Stomach (tissue), 4 donors: ENCODE measurements at regions not wholly inside any gene's neighbourhood (a gene's known extent, or its start where the extent isn't known, plus 50 kb on each side); places are given as distances from the start of the nearest gene placed in this dataset.

Experiments
- POLR2A ChIP-seq, 4 donors: fragments of 450-650 bp; IDR thresholded peaks; one replicate each; pipeline ENCODE4 v1.6.1; 2016; ENCODE audit warnings: antibody characterized with exemption in 4 of 4, control low read depth in 2 of 4, mild to moderate bottlenecking in 1 of 4, moderate library complexity in 1 of 4
- TF ChIP-seq, protein P1 (sequence below), 7 experiments: fragments of 450-650 bp in 4 of 7; fragments of 200-600 bp in 3 of 7; sonication (generic) in 3 of 7; IDR thresholded peaks; one replicate each; pipeline ENCODE4 v1.5.1; 2016 to 2019; ENCODE audit warnings: antibody characterized with exemption in 7 of 7, control low read depth in 2 of 7, mild to moderate bottlenecking in 1 of 7

GRCh38 chr7:25790963-25791362 lies 361.0 kb upstream of the NFE2L3 start:
- TF ChIP-seq POLR2A (IDR thresholded peaks at IDR 0.05): no peak
- TF ChIP-seq, protein P1, sequence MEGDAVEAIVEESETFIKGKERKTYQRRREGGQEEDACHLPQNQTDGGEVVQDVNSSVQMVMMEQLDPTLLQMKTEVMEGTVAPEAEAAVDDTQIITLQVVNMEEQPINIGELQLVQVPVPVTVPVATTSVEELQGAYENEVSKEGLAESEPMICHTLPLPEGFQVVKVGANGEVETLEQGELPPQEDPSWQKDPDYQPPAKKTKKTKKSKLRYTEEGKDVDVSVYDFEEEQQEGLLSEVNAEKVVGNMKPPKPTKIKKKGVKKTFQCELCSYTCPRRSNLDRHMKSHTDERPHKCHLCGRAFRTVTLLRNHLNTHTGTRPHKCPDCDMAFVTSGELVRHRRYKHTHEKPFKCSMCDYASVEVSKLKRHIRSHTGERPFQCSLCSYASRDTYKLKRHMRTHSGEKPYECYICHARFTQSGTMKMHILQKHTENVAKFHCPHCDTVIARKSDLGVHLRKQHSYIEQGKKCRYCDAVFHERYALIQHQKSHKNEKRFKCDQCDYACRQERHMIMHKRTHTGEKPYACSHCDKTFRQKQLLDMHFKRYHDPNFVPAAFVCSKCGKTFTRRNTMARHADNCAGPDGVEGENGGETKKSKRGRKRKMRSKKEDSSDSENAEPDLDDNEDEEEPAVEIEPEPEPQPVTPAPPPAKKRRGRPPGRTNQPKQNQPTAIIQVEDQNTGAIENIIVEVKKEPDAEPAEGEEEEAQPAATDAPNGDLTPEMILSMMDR (IDR thresholded peaks at IDR 0.05): no peak
